ENCODE measurements at regions not wholly inside any gene's neighbourhood (a gene's known extent, or its start where the extent isn't known, plus 50 kb on each side); places are given as distances from the start of the nearest gene placed in this dataset.
A peak's percentile ranks its signal among the peaks of the same experiment; 100 is the strongest.

- no peak overlapping the region for H2AFZ ChIP-seq (ENCODE audit: low read length)
- no peak overlapping the region for H3K4me2 ChIP-seq (ENCODE audit: low read depth, low read length)
- no peak for TF ChIP-seq EZH2phosphoT487 (IDR thresholded peaks at IDR 0.05; ENCODE audit: low read length)
- peak; percentile 53 for TF ChIP-seq CTCF (IDR thresholded peaks at IDR 0.05; ENCODE audit: low read length)
- H3K27me3 ChIP-seq (replicated peaks; ENCODE audit: insufficient read depth, low read length): no peaks in the 10 kb centered on the region
- no peak overlapping the region for H3K27ac ChIP-seq (ENCODE audit: low read length)
- H3K4me1 ChIP-seq (ENCODE audit: low read length): peaks cover 3% of the 10 kb centered on the region; the same call in 1 of the 2 replicates
- peak; percentile 31 for DNase-seq
- H3K9ac ChIP-seq (ENCODE audit: low read length): no peak overlapping the region
- H3K4me3 ChIP-seq (ENCODE audit: low read length): no peak overlapping the region
- H3K9me2 ChIP-seq (replicated peaks; ENCODE audit: insufficient read depth, low read length): no peaks in the 10 kb centered on the region
- H3K79me2 ChIP-seq (ENCODE audit: low read length): no peaks in the 10 kb centered on the region
- no peaks in the 10 kb centered on the region for H3K36me3 ChIP-seq (replicated peaks; ENCODE audit: insufficient read depth, low read length)
- H4K20me1 ChIP-seq (ENCODE audit: insufficient read depth, low read length): no peaks in the 10 kb centered on the region
- H3K9me3 ChIP-seq (replicated peaks; ENCODE audit: insufficient read depth, low read length): no peaks in the 10 kb centered on the region
- H3F3A ChIP-seq (ENCODE audit: insufficient read depth, low read length): no peaks in the 10 kb centered on the region
Observed at GRCh38 chrX:43559644-43560043, 96.5 kb upstream of the MAOA start.

- TF ChIP-seq CTCF (IDR thresholded peaks at IDR 0.05; ENCODE audit: low read length): no peak
- TF ChIP-seq EZH2 (optimal IDR thresholded peaks at IDR 0.05; ENCODE audit: low read depth, low read length): no peak
- no peak for TF ChIP-seq EZH2phosphoT487 (IDR thresholded peaks at IDR 0.05; ENCODE audit: low read length)
- H3K27me3 ChIP-seq (replicated peaks; ENCODE audit: insufficient read depth, low read length): no peaks in the 10 kb centered on the region
- no peak overlapping the region for H2AFZ ChIP-seq (ENCODE audit: low read length)
- no peak for DNase-seq
- H3K79me2 ChIP-seq (ENCODE audit: low read length): no peaks in the 10 kb centered on the region
- H4K20me1 ChIP-seq (ENCODE audit: insufficient read depth, low read length): no peaks in the 10 kb centered on the region
- no peaks in the 10 kb centered on the region for H3K9me3 ChIP-seq (replicated peaks; ENCODE audit: insufficient read depth, low read length)
- H3F3A ChIP-seq (ENCODE audit: insufficient read depth, low read length): no peaks in the 10 kb centered on the region
- peaks cover 3% of the 10 kb centered on the region; the same call in 1 of the 2 replicates for H3K4me1 ChIP-seq (ENCODE audit: low read length)
- H3K27ac ChIP-seq (ENCODE audit: low read length): no peak overlapping the region
- no peak overlapping the region for H3K4me2 ChIP-seq (ENCODE audit: low read depth, low read length)
- H3K9ac ChIP-seq (ENCODE audit: low read length): no peak overlapping the region
- H3K4me3 ChIP-seq (ENCODE audit: low read length): no peak overlapping the region
- H3K36me3 ChIP-seq (replicated peaks; ENCODE audit: insufficient read depth, low read length): no peaks in the 10 kb centered on the region
- H3K9me2 ChIP-seq (replicated peaks; ENCODE audit: insufficient read depth, low read length): no peaks in the 10 kb centered on the region
Observed at GRCh38 chrX:43560247-43560946, 95.7 kb upstream of the MAOA start.

- TF ChIP-seq CTCF (IDR thresholded peaks at IDR 0.05; ENCODE audit: low read length) (no peak), EZH2 (optimal IDR thresholded peaks at IDR 0.05; ENCODE audit: low read depth, low read length) (no peak), EZH2phosphoT487 (IDR thresholded peaks at IDR 0.05; ENCODE audit: low read length) (no peak)
- no peak overlapping the region for H3K4me2 ChIP-seq (ENCODE audit: low read depth, low read length)
- no peak for DNase-seq
- H2AFZ ChIP-seq (ENCODE audit: low read length): no peak overlapping the region
- H3K79me2 ChIP-seq (ENCODE audit: low read length): no peaks in the 10 kb centered on the region
- no peaks in the 10 kb centered on the region for H3K27me3 ChIP-seq (replicated peaks; ENCODE audit: insufficient read depth, low read length)
- H3K36me3 ChIP-seq (replicated peaks; ENCODE audit: insufficient read depth, low read length): no peaks in the 10 kb centered on the region
- H3K4me1 ChIP-seq (ENCODE audit: low read length): peaks cover 1% of the 10 kb centered on the region; the same call in 1 of the 2 replicates
- H3K27ac ChIP-seq (ENCODE audit: low read length): no peak overlapping the region
- no peaks in the 10 kb centered on the region for H3K9me2 ChIP-seq (replicated peaks; ENCODE audit: insufficient read depth, low read length)
- no peaks in the 10 kb centered on the region for H4K20me1 ChIP-seq (ENCODE audit: insufficient read depth, low read length)
- H3K9me3 ChIP-seq (replicated peaks; ENCODE audit: insufficient read depth, low read length): no peaks in the 10 kb centered on the region
- H3F3A ChIP-seq (ENCODE audit: insufficient read depth, low read length): no peaks in the 10 kb centered on the region
- H3K9ac ChIP-seq (ENCODE audit: low read length): no peak overlapping the region
- H3K4me3 ChIP-seq (ENCODE audit: low read length): no peak overlapping the region
Observed at GRCh38 chrX:43562372-43562771, 93.7 kb upstream of the MAOA start.
